ENCODE measurements at regions not wholly inside any gene's neighbourhood (a gene's known extent, or its start where the extent isn't known, plus 50 kb on each side); places are given as distances from the start of the nearest gene placed in this dataset.
A peak's percentile ranks its signal among the peaks of the same experiment; 100 is the strongest.

- no peak for TF ChIP-seq CTCF (IDR thresholded peaks at IDR 0.05; ENCODE audit: low read depth, low read length)
- peak; percentile 8 for DNase-seq (ENCODE audit: extremely low read depth, low read depth)
Observed at GRCh38 chr20:39661833-39662232, 699.7 kb downstream of the DHX35 start.

GRCh38 chr20:39660965-39661364 is 698.8 kb downstream of the DHX35 start:
- no peak for TF ChIP-seq CTCF (IDR thresholded peaks at IDR 0.05; ENCODE audit: low read depth, low read length)
- DNase-seq (ENCODE audit: extremely low read depth, low read depth): no peak

GRCh38 chr20:39660226-39660625 is 698.1 kb downstream of the DHX35 start:
- DNase-seq (ENCODE audit: extremely low read depth, low read depth): no peak
- no peak for TF ChIP-seq CTCF (IDR thresholded peaks at IDR 0.05; ENCODE audit: low read depth, low read length)

- DNase-seq (ENCODE audit: extremely low read depth, low read depth): no peak
- TF ChIP-seq CTCF (IDR thresholded peaks at IDR 0.05; ENCODE audit: low read depth, low read length): no peak
Observed at GRCh38 chr20:39658662-39659409, 696.7 kb downstream of the DHX35 start.

- TF ChIP-seq CTCF (IDR thresholded peaks at IDR 0.05; ENCODE audit: low read depth, low read length): no peak
- no peak for DNase-seq (ENCODE audit: extremely low read depth, low read depth)
Observed at GRCh38 chr20:39654171-39654570, 692.0 kb downstream of the DHX35 start.

GRCh38 chr20:39651645-39652325 is 689.6 kb downstream of the DHX35 start:
- DNase-seq (ENCODE audit: extremely low read depth, low read depth): no peak
- no peak for TF ChIP-seq CTCF (IDR thresholded peaks at IDR 0.05; ENCODE audit: low read depth, low read length)

- no peak for DNase-seq (ENCODE audit: extremely low read depth, low read depth)
- TF ChIP-seq CTCF (IDR thresholded peaks at IDR 0.05; ENCODE audit: low read depth, low read length): no peak
Observed at GRCh38 chr20:39646874-39647413, 684.8 kb downstream of the DHX35 start.
